HCT116 (cell line): ENCODE measurements at regions not wholly inside any gene's neighbourhood (a gene's known extent, or its start where the extent isn't known, plus 50 kb on each side); places are given as distances from the start of the nearest gene placed in this dataset.

ENCODE experiments used
- ATAC-seq: fragments of 200-7000 bp; cut with Tn5 transposase; 2 replicates; pipeline ENCODE4 v1.9.1; 2020; ENCODE audit warnings: mild to moderate bottlenecking, moderate library complexity
- BruUV-seq: library from RNA; stranded (reverse); fragments of 400-500 nt; replicated peaks from 2 replicates; lab custom pipeline; 2021; lab: Mats Ljungman, UMichigan
- CTCF ChIA-PET: fragments of 300-600 bp; sonication (Branson Sonifier 250); formaldehyde crosslinking; loops from one replicate; lab custom pipeline; 2021; ENCODE audit warnings: antibody characterized with exemption; lab: Charles Lee
- POLR2A ChIA-PET: fragments of 300-600, 350-600 bp; sonication (Branson Sonifier 250); formaldehyde crosslinking; loops from one replicate; lab custom pipeline; 2021; ENCODE audit warnings: antibody characterized with exemption; lab: Charles Lee
- RAD21 ChIA-PET, 2 experiments: fragments of 300-600 bp; sonication (Branson Sonifier 250); formaldehyde crosslinking; loops; one replicate each; lab custom pipeline; 2023; ENCODE audit warnings: low total read pairs in 2 of 2; ENCODE audit not compliant: uncharacterized antibody in 2 of 2, unreplicated experiment in 2 of 2, low non-redundant PET in 1 of 2; lab: Charles Lee
- DNase-seq: peaks from one replicate; pipeline ENCODE4 v3.0.0-alpha.2; 2010; ENCODE audit warnings: low read depth, low spot score
- H2AFZ ChIP-seq: fragments of 200-600 bp; shearing (Covaris generic), sonication (generic); 2 replicates; pipeline ENCODE4 v1.6.1; 2017; ENCODE audit warnings: low read depth, mixed run types, mixed read lengths, antibody characterized with exemption, low read length; ENCODE audit not compliant: poor library complexity, severe bottlenecking
- H3K27ac ChIP-seq: 2 replicates; pipeline ENCODE4 v1.5.1; 2012; ENCODE audit warnings: low read depth, low read length
- H3K27me3 ChIP-seq: fragments of 200-600 bp; sonication (generic); 2 replicates; pipeline ENCODE4 v1.6.1; 2016; ENCODE audit warnings: mixed run types, low read length, mixed read lengths; ENCODE audit not compliant: insufficient read depth
- H3K36me3 ChIP-seq, 2 experiments: fragments of 200-500 bp in 1 of 2; fragments of 200-600 bp in 1 of 2; sonication (Bioruptor generic) in 1 of 2; sonication (generic) in 1 of 2; 2 replicates each; pipeline versions ENCODE4 v1.5.1 to v1.6.1; 2014 to 2016; ENCODE audit warnings: low read length in 2 of 2, inconsistent platforms in 1 of 2, mixed read lengths in 1 of 2, mixed run types in 1 of 2; ENCODE audit not compliant: insufficient read depth in 2 of 2, control insufficient read depth in 1 of 2
- H3K4me1 ChIP-seq, 2 experiments: fragments of 200-600 bp in 1 of 2; sonication (generic) in 1 of 2; 2 replicates each; pipeline versions ENCODE4 v1.5.1 to v1.6.1; 2012 to 2017; ENCODE audit warnings: low read length in 2 of 2, inconsistent platforms in 1 of 2, mild to moderate bottlenecking in 1 of 2, mixed read lengths in 1 of 2, mixed run types in 1 of 2, moderate library complexity in 1 of 2; ENCODE audit not compliant: insufficient read depth in 2 of 2, control insufficient read depth in 1 of 2
- H3K4me2 ChIP-seq: fragments of 200-600 bp; sonication (generic); 2 replicates; pipeline ENCODE4 v1.6.1; 2017; ENCODE audit warnings: mixed run types, low read length, mixed read lengths
- H3K4me3 ChIP-seq, 2 experiments: fragments of 200-600 bp in 1 of 2; sonication (generic) in 1 of 2; replicated peaks in 1 of 2; 2 replicates each; pipeline ENCODE4 v1.5.1; 2011 to 2016; ENCODE audit warnings: low read length in 2 of 2, control low read depth in 1 of 2, low read depth in 1 of 2, mild to moderate bottlenecking in 1 of 2, mixed read lengths in 1 of 2, mixed run types in 1 of 2
- H3K79me2 ChIP-seq: fragments of 200-600 bp; sonication (generic); 2 replicates; pipeline ENCODE4 v1.6.1; 2017; ENCODE audit warnings: mild to moderate bottlenecking, mixed run types, low read length, moderate library complexity, mixed read lengths; ENCODE audit not compliant: insufficient read depth
- H3K9ac ChIP-seq: fragments of 200-600 bp; sonication (generic); 2 replicates; pipeline ENCODE4 v1.6.1; 2016; ENCODE audit warnings: low read length, mixed read lengths
- H3K9me2 ChIP-seq: fragments of 200-600 bp; sonication (generic), shearing (Covaris generic); 2 replicates; pipeline ENCODE4 v1.6.1; 2017; ENCODE audit warnings: mixed run types, mild to moderate bottlenecking, moderate library complexity; ENCODE audit not compliant: insufficient read depth
- H3K9me3 ChIP-seq, 2 experiments: fragments of 200-500 bp in 1 of 2; fragments of 200-600 bp in 1 of 2; sonication (Bioruptor generic) in 1 of 2; sonication (generic) in 1 of 2; 2 replicates each; pipeline ENCODE4 v1.6.1; 2014 to 2017; ENCODE audit warnings: low read length in 2 of 2, mixed read lengths in 2 of 2, inconsistent platforms in 1 of 2, low read depth in 1 of 2, mild to moderate bottlenecking in 1 of 2, mixed run types in 1 of 2, moderate library complexity in 1 of 2; ENCODE audit not compliant: control insufficient read depth in 1 of 2, insufficient read depth in 1 of 2
- H4K20me1 ChIP-seq: fragments of 200-600 bp; sonication (generic), shearing (Covaris generic); 2 replicates; pipeline ENCODE4 v1.6.1; 2017; ENCODE audit warnings: mixed run types, mild to moderate bottlenecking, moderate library complexity; ENCODE audit not compliant: insufficient read depth
- CEBPB ChIP-seq: IDR thresholded peaks from 2 replicates; pipeline ENCODE4 v1.6.1; 2012; ENCODE audit warnings: low read depth
- EZH2 ChIP-seq: fragments of 200-600 bp; sonication (generic); IDR thresholded peaks from 2 replicates; pipeline ENCODE4 v1.6.1; 2017; ENCODE audit warnings: antibody characterized with exemption, mixed run types
- FOSL1 ChIP-seq: IDR thresholded peaks from 2 replicates; pipeline ENCODE4 v1.6.1; 2012; ENCODE audit warnings: low read depth
- POLR2A ChIP-seq: IDR thresholded peaks from 2 replicates; pipeline ENCODE4 v1.7.0; 2011; ENCODE audit warnings: borderline replicate concordance; ENCODE audit not compliant: insufficient read depth, insufficient read length; ENCODE audit errors: extremely low read depth
- RAD21 ChIP-seq: IDR thresholded peaks from 2 replicates; pipeline ENCODE4 v1.6.1; 2012; ENCODE audit warnings: low read depth, mild to moderate bottlenecking
- SRF ChIP-seq: IDR thresholded peaks from 2 replicates; pipeline ENCODE4 v1.6.1; 2012; ENCODE audit warnings: low read depth
- TCF7L2 ChIP-seq: IDR thresholded peaks from 2 replicates; pipeline ENCODE4 v1.7.0; 2011; ENCODE audit warnings: borderline replicate concordance, inconsistent platforms; ENCODE audit not compliant: insufficient read depth, insufficient read length; ENCODE audit errors: extremely low read depth
- YY1 ChIP-seq: IDR thresholded peaks from 2 replicates; pipeline ENCODE4 v1.6.1; 2011; ENCODE audit warnings: low read length, low read depth, moderate library complexity, mild to moderate bottlenecking; ENCODE audit not compliant: insufficient replicate concordance; ENCODE audit errors: extremely low read depth
- ZNF274 ChIP-seq: fragments of 200-500 bp; sonication (Bioruptor generic); IDR thresholded peaks from 2 replicates; pipeline ENCODE4 v1.6.1; 2014; ENCODE audit warnings: mild to moderate bottlenecking, low read depth, low read length, inconsistent platforms
- intact Hi-C: fragments of 100-400 bp; cut with micrococcal nuclease; formaldehyde crosslinking; loops from 2 replicates; pipeline ENCODE4 v1.10.0; 2022
- TF ChIP-seq, protein P1 (sequence below): IDR thresholded peaks from 2 replicates; pipeline ENCODE4 v1.6.1; 2012; ENCODE audit warnings: low read depth
- TF ChIP-seq, protein P2 (sequence below), 3 experiments: fragments of 200-600 bp in 1 of 3; sonication (generic) in 1 of 3; IDR thresholded peaks in 2 of 3; conservative IDR thresholded peaks in 1 of 3; 2 replicates each; pipeline ENCODE4 v1.5.1; 2012 to 2017; ENCODE audit warnings: low read depth in 2 of 3, low read length in 2 of 3, antibody characterized with exemption in 1 of 3, borderline replicate concordance in 1 of 3, control low read depth in 1 of 3, mild to moderate bottlenecking in 1 of 3, mixed read lengths in 1 of 3, mixed run types in 1 of 3, moderate library complexity in 1 of 3; ENCODE audit not compliant: insufficient read depth in 1 of 3
- TF ChIP-seq, protein P3 (sequence below): IDR thresholded peaks from 2 replicates; pipeline ENCODE4 v1.6.1; 2011; ENCODE audit warnings: mild to moderate bottlenecking, low read length, moderate library complexity; ENCODE audit not compliant: insufficient replicate concordance; ENCODE audit errors: extremely low read depth

DNA sequence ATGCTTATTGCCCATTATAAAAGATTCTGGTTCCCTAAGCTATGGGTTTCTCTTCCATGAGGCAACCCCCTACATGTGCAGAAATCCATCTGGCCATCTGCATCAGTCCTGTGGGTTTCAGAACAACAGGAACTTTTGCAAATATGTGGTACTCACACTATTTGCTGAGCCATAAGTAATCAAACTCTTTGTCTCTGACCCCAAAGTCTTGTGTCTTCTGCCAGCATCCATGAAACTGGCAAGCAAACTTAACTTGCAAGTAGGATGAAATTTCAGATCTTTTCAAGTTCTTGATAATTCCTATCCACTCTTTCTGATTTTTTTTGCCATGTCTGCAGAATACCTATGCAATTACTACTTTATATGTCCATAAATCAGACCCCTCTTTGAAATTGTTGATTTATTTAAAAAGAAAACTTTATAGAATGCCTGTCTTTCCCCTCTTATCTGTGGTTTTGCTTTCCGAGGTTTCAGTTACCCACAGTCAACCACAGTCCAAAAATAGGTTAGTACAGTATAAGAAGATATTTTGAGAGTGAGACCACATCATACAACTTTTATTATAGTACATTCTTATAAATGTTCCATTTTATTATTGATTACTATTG, 158.4 kb upstream of the IRX3 start:
- no peaks in the 10 kb centered on the region for H3K27me3 ChIP-seq
- no peak overlapping the region for H3K4me2 ChIP-seq
- no peak for DNase-seq
- H3K79me2 ChIP-seq: no peaks in the 10 kb centered on the region
- H3K9me2 ChIP-seq: no peaks in the 10 kb centered on the region
- ChIA-PET CTCF (no interaction called here), RAD21 (no interaction called here), POLR2A (no interaction called here)
- no peak overlapping the region for H3K27ac ChIP-seq
- no peak overlapping the region for H3K4me3 ChIP-seq
- TF ChIP-seq YY1: no peak
- no peak for TF ChIP-seq EZH2
- no peak for TF ChIP-seq TCF7L2
- TF ChIP-seq, protein P1, sequence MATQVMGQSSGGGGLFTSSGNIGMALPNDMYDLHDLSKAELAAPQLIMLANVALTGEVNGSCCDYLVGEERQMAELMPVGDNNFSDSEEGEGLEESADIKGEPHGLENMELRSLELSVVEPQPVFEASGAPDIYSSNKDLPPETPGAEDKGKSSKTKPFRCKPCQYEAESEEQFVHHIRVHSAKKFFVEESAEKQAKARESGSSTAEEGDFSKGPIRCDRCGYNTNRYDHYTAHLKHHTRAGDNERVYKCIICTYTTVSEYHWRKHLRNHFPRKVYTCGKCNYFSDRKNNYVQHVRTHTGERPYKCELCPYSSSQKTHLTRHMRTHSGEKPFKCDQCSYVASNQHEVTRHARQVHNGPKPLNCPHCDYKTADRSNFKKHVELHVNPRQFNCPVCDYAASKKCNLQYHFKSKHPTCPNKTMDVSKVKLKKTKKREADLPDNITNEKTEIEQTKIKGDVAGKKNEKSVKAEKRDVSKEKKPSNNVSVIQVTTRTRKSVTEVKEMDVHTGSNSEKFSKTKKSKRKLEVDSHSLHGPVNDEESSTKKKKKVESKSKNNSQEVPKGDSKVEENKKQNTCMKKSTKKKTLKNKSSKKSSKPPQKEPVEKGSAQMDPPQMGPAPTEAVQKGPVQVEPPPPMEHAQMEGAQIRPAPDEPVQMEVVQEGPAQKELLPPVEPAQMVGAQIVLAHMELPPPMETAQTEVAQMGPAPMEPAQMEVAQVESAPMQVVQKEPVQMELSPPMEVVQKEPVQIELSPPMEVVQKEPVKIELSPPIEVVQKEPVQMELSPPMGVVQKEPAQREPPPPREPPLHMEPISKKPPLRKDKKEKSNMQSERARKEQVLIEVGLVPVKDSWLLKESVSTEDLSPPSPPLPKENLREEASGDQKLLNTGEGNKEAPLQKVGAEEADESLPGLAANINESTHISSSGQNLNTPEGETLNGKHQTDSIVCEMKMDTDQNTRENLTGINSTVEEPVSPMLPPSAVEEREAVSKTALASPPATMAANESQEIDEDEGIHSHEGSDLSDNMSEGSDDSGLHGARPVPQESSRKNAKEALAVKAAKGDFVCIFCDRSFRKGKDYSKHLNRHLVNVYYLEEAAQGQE: no peak
- no peaks in the 10 kb centered on the region for H3K9me3 ChIP-seq
- H2AFZ ChIP-seq: no peak overlapping the region
- H3K36me3 ChIP-seq: no peaks in the 10 kb centered on the region
- ATAC-seq: no peak
- no peak overlapping the region for H3K9ac ChIP-seq
- H4K20me1 ChIP-seq: no peaks in the 10 kb centered on the region
- peaks cover 0 to 10% of the 10 kb centered on the region in 2 experiments; a peak in 2 of 4 replicates for H3K4me1 ChIP-seq
- intact Hi-C loops: no loop called here
- no TSS peak for BruUV-seq

DNA sequence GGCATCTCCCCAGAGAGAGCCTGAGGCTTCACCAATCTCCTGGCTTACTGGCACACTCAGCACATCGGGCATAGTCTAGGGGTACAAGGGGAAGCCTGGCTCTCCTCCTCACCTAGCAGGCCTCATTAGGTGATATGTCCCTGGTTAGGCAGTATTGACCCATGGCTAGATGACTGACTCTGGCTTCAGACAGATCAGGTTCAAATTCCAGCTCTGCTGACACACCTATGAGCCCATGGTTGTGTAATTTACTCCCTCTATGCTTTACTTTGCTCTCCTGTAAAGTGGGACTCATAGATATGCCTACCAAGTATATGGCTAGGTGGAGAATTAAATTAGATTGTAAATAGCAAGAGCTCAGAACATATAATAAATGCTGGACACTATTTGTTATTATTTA, 157.3 kb upstream of the IRX3 start:
- POLR2A ChIA-PET: no interaction called here
- Histone ChIP-seq H3K9me2 (no peaks in the 10 kb centered on the region), H3K9me3 (no peaks in the 10 kb centered on the region), H3K79me2 (no peaks in the 10 kb centered on the region), H3K27ac (no peak overlapping the region), H2AFZ (no peak overlapping the region), H3K27me3 (no peaks in the 10 kb centered on the region), H3K4me3 (no peak overlapping the region), H3K4me2 (no peak overlapping the region), H3K9ac (no peak overlapping the region), H4K20me1 (no peaks in the 10 kb centered on the region), H3K36me3 (no peaks in the 10 kb centered on the region), H3K4me1 (peaks cover 0 to 10% of the 10 kb centered on the region in 2 experiments; a peak in 2 of 4 replicates)
- CTCF ChIA-PET: no interaction called here
- intact Hi-C loops: no loop called here
- DNase-seq (no peak), ATAC-seq (no peak)
- BruUV-seq: no TSS peak
- RAD21 ChIA-PET: no interaction called here
- no peak for TF ChIP-seq ZNF274
- TF ChIP-seq EZH2: no peak
- TF ChIP-seq, protein P2, sequence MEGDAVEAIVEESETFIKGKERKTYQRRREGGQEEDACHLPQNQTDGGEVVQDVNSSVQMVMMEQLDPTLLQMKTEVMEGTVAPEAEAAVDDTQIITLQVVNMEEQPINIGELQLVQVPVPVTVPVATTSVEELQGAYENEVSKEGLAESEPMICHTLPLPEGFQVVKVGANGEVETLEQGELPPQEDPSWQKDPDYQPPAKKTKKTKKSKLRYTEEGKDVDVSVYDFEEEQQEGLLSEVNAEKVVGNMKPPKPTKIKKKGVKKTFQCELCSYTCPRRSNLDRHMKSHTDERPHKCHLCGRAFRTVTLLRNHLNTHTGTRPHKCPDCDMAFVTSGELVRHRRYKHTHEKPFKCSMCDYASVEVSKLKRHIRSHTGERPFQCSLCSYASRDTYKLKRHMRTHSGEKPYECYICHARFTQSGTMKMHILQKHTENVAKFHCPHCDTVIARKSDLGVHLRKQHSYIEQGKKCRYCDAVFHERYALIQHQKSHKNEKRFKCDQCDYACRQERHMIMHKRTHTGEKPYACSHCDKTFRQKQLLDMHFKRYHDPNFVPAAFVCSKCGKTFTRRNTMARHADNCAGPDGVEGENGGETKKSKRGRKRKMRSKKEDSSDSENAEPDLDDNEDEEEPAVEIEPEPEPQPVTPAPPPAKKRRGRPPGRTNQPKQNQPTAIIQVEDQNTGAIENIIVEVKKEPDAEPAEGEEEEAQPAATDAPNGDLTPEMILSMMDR (IDR thresholded peaks at IDR 0.05 in 2 of 3, conservative IDR thresholded peaks at IDR 0.05 in 1 of 3; ENCODE audit: borderline replicate concordance in 1 of 3, insufficient read depth in 1 of 3, low read depth in 2 of 3, low read length in 2 of 3): no peak
- no peak for TF ChIP-seq RAD21
- TF ChIP-seq, protein P3, sequence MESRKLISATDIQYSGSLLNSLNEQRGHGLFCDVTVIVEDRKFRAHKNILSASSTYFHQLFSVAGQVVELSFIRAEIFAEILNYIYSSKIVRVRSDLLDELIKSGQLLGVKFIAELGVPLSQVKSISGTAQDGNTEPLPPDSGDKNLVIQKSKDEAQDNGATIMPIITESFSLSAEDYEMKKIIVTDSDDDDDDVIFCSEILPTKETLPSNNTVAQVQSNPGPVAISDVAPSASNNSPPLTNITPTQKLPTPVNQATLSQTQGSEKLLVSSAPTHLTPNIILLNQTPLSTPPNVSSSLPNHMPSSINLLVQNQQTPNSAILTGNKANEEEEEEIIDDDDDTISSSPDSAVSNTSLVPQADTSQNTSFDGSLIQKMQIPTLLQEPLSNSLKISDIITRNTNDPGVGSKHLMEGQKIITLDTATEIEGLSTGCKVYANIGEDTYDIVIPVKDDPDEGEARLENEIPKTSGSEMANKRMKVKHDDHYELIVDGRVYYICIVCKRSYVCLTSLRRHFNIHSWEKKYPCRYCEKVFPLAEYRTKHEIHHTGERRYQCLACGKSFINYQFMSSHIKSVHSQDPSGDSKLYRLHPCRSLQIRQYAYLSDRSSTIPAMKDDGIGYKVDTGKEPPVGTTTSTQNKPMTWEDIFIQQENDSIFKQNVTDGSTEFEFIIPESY: no peak
- no peak for TF ChIP-seq SRF
- TF ChIP-seq FOSL1: no peak
- no peak for TF ChIP-seq CEBPB
- no peak for TF ChIP-seq POLR2A
